ENCODE measurements at regions not wholly inside any gene's neighbourhood (a gene's known extent, or its start where the extent isn't known, plus 50 kb on each side); places are given as distances from the start of the nearest gene placed in this dataset.
"Not testable (repeated sequence)": the region's sequence is repeated elsewhere in the genome, so short reads cannot be mapped to it uniquely, and the experiment has no call there.

DNA sequence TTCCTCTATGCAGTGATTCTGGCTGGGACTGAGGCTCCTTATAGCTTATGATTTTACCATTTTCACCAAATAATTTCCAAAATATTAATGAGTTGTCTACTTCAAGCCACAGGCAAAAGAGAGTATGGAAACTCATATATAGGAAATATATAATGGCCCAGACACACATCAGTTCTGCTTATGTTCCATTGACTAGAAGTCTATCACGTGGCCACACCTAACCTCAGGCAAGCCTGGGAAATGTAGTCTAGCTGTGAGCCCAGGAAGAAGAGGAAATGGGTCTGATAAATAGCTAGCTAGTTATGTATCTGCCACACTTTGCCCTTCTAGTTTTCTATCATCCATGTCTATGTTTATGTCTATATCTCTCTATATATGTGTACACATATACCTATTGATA lies 195.1 kb downstream of the OTOL1 start:
- Histone ChIP-seq H3K27me3 (no peaks in the 10 kb centered on the region), H3K9me3 (no peaks in the 10 kb centered on the region), H3K27ac (no peak overlapping the region), H3K4me3 (no peak overlapping the region), H3K36me3 (replicated peaks in 1 of 2; ENCODE audit: insufficient read depth in 1 of 2, low read depth in 2 of 2) (no peaks in the 10 kb centered on the region), H3K4me1 (no peaks in the 10 kb centered on the region)
- ATAC-seq: no peak
- no peak for DNase-seq
- no peak for TF ChIP-seq CTCF (IDR thresholded peaks at IDR 0.05)
- TF ChIP-seq POLR2A (IDR thresholded peaks at IDR 0.05): no peak
- intact Hi-C loops (cut with DNase I): no loop called here
- WGBS, 2 donors: 46 to 55% methylated on average over 1 of the region's 1 CpG

DNA sequence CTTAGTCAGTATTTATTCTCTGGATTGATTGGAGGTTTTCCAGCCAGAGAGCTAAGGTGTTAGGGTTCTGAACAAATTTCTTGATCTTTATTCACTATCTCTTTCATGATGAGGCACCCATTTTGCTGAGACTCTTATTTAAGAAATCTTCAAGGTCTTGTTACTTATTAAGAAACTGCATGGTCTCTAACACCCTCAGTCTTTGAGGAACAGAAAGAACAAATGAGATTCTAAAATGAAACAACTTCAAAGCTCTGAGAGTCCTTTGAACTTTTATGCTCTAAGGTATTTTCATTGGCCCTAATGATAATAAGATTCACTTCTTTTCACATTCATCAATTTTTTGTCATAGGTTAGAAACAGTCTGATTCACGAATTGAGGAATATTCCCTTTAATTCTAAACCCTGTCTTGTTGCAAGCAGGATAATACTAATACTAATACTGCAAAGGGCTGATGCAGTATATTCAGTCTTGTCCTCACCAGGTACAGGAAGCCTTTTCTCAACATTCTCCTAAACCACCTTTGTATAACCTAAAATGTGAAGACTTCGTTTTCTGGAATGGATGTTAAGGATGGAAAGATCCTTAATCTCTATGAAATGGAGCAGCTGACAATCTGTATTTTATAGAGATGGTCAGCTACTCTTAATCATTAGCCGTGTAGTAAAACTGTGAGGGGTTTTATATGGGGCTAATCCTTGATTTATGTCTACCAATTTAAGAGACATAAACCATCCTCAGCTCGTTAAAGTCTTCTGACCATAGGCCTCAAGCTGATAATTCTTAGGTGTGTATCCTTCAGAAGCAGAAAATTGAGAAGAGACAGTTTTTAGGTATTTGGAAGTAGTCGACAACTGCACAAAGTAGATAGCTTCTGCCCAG lies 198.3 kb downstream of the OTOL1 start:
- no peak for ATAC-seq
- no peak for DNase-seq
- 48 to 53% methylated on average over 5 of the region's 5 CpGs for WGBS, 2 donors

GRCh38 chr3:161695811-161696210 lies 199.2 kb downstream of the OTOL1 start:
- no peaks in the 10 kb centered on the region for H3K4me1 ChIP-seq
- TF ChIP-seq CTCF (IDR thresholded peaks at IDR 0.05): no peak
- TF ChIP-seq POLR2A (IDR thresholded peaks at IDR 0.05): no peak
- intact Hi-C loops (cut with DNase I): no loop called here
- no peak for DNase-seq
- H3K27ac ChIP-seq: no peak overlapping the region
- ATAC-seq: no peak
- no peaks in the 10 kb centered on the region for H3K9me3 ChIP-seq
- WGBS, 2 donors: 48 to 61% methylated on average over 1 of the region's 1 CpG
- H3K36me3 ChIP-seq (replicated peaks in 1 of 2; ENCODE audit: insufficient read depth in 1 of 2, low read depth in 2 of 2): no peaks in the 10 kb centered on the region
- no peak overlapping the region for H3K4me3 ChIP-seq
- H3K27me3 ChIP-seq: no peaks in the 10 kb centered on the region

More for the DNA sequence above, 198.3 kb downstream of the OTOL1 start:
- no peaks in the 10 kb centered on the region for H3K36me3 ChIP-seq (replicated peaks in 1 of 2; ENCODE audit: insufficient read depth in 1 of 2, low read depth in 2 of 2)
- H3K27me3 ChIP-seq: no peaks in the 10 kb centered on the region
- intact Hi-C loops (cut with DNase I): no loop called here
- H3K4me1 ChIP-seq: no peaks in the 10 kb centered on the region
- no peak for TF ChIP-seq POLR2A (IDR thresholded peaks at IDR 0.05)
- TF ChIP-seq CTCF (IDR thresholded peaks at IDR 0.05): no peak
- no peak overlapping the region for H3K4me3 ChIP-seq
- no peaks in the 10 kb centered on the region for H3K9me3 ChIP-seq
- H3K27ac ChIP-seq: no peak overlapping the region

DNA sequence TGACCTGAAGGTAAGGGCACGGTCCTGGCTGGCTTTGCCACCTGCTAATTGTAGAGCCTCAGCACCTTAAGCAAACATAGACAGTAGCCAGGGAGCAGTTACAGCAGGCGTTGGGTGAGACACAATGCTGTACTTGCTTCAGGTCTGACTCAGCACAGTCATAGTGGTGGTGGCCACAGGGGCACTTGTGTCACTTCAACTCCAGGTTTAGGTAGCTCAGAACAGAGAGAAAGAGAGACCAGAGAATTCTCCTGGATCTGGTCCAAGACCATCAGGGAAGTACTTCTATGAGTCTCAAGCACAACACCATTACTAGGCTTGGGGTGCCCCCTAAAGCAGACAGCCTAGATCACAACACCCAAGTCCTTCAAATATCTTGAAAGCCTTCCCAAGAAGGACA lies 204.4 kb downstream of the OTOL1 start:
- TF ChIP-seq CTCF (IDR thresholded peaks at IDR 0.05): no peak
- no peak for TF ChIP-seq POLR2A (IDR thresholded peaks at IDR 0.05)
- H3K27me3 ChIP-seq: no peaks in the 10 kb centered on the region
- H3K36me3 ChIP-seq (replicated peaks in 1 of 2; ENCODE audit: insufficient read depth in 1 of 2, low read depth in 2 of 2): no peaks in the 10 kb centered on the region
- WGBS, 2 donors: 28 to 49% methylated on average over 2 of the region's 2 CpGs
- no peak overlapping the region for H3K4me3 ChIP-seq
- H3K4me1 ChIP-seq: no peaks in the 10 kb centered on the region
- ATAC-seq (no peak), DNase-seq (no peak)
- intact Hi-C loops (cut with DNase I): no loop called here
- H3K9me3 ChIP-seq: no peaks in the 10 kb centered on the region
- H3K27ac ChIP-seq: no peak overlapping the region

DNA sequence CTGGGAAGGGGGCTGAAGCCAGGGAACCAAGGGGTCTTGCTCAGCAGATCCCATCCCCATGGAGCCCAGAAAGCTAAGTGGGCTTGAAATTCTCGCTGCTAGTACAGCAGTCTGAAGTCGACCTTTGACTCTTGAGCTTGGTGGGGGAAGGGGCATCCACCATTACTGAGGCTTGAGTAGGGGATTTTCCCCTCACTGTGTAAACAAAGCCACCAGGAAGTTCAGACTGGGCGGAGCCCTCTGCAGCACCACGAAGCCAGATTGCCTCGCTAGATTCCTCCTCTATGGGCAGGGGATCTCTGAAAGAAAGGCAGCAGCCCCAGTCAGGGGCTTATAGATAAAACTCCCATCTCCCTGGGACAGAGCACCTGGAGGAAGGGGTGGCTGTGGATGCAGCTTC lies 210.6 kb downstream of the OTOL1 start:
- WGBS, 2 donors: 45 to 68% methylated on average over 5 of the region's 5 CpGs
- intact Hi-C loops (cut with DNase I); H3K27me3 ChIP-seq; H3K9me3 ChIP-seq; H3K36me3 ChIP-seq (replicated peaks in 1 of 2; ENCODE audit: insufficient read depth in 1 of 2, low read depth in 2 of 2); DNase-seq; H3K27ac ChIP-seq; H3K4me1 ChIP-seq; H3K4me3 ChIP-seq; ATAC-seq: not testable (repeated sequence)

All from body of pancreas (tissue), 4 donors.